ENCODE measurements at regions not wholly inside any gene's neighbourhood (a gene's known extent, or its start where the extent isn't known, plus 50 kb on each side); places are given as distances from the start of the nearest gene placed in this dataset.

GRCh38 chr4:65831828-65832227 is 161.5 kb upstream of the EPHA5 start:
- no TSS peak for BruUV-seq (replicated peaks)
- Histone ChIP-seq H3K4me3 (replicated peaks in 1 of 3; ENCODE audit: insufficient read depth in 1 of 3, low read depth in 2 of 3, low read length in 3 of 3) (no peak overlapping the region), H3K9ac (ENCODE audit: insufficient read depth, low read depth, low read length) (no peak overlapping the region), H3K9me3 (ENCODE audit: low read length) (no peaks in the 10 kb centered on the region), H3K27me3 (ENCODE audit: control insufficient read depth in 1 of 2, insufficient read depth in 2 of 2, low read length in 2 of 2) (no peaks in the 10 kb centered on the region), H3K79me2 (ENCODE audit: insufficient read depth, low read length) (no peaks in the 10 kb centered on the region), H3K4me2 (ENCODE audit: low read depth, low read length) (no peak overlapping the region), H3K27ac (ENCODE audit: extremely low read length, insufficient read depth, low read length) (no peak overlapping the region), H4K20me1 (ENCODE audit: insufficient read depth, low read length) (no peaks in the 10 kb centered on the region), H2AFZ (ENCODE audit: low read length) (no peak overlapping the region), H3K36me3 (replicated peaks in 1 of 2; ENCODE audit: control insufficient read depth in 1 of 2, insufficient read depth in 2 of 2, low read length in 2 of 2) (no peaks in the 10 kb centered on the region), H3K4me1 (ENCODE audit: insufficient read depth, low read length) (no peaks in the 10 kb centered on the region)
- in situ Hi-C loops (cut with HindIII; ENCODE audit: extremely low pct_ligation_motif_present, low pct_unique_long_range_greater_than_20kb) (no loop called here), intact Hi-C loops (cut with micrococcal nuclease; ENCODE audit: unreplicated experiment) (no loop called here)
- no peak for DNase-seq (ENCODE audit: low spot score)
- ATAC-seq: no peak
- ChIA-PET POLR2A (no interaction called here), CTCF (ENCODE audit: low intra/inter-chr PET ratio, low total read pairs) (no interaction called here)
- FAIRE-seq: no peak
- 3% methylated on average over 6 of the region's 6 CpGs for WGBS (ENCODE audit: low lambda C conversion rate)
- no peak for TF ChIP-seq THAP11 (CRISPR knock-in tag; IDR thresholded peaks at IDR 0.05)
- TF ChIP-seq ZNF33B (CRISPR knock-in tag; IDR thresholded peaks at IDR 0.05): no peak
- no peak for TF ChIP-seq FIP1L1 (IDR thresholded peaks at IDR 0.05; ENCODE audit: borderline replicate concordance, insufficient read depth, low read depth, low read length)
- no peak for TF ChIP-seq HNF4G (IDR thresholded peaks at IDR 0.05; ENCODE audit: borderline replicate concordance, low read depth, low read length)
- no peak for TF ChIP-seq HNF4G (CRISPR knock-in tag; IDR thresholded peaks at IDR 0.05; ENCODE audit: borderline replicate concordance, low read depth)
- TF ChIP-seq ZNF563 (CRISPR knock-in tag; IDR thresholded peaks at IDR 0.05): no peak
- TF ChIP-seq TEAD2 (CRISPR knock-in tag; IDR thresholded peaks at IDR 0.05): no peak
- no peak for TF ChIP-seq ZNF839 (CRISPR knock-in tag; IDR thresholded peaks at IDR 0.05; ENCODE audit: borderline replicate concordance)
- no peak for TF ChIP-seq IRX3 (CRISPR knock-in tag; IDR thresholded peaks at IDR 0.05; ENCODE audit: borderline replicate concordance, low read depth)

- WGBS (ENCODE audit: low lambda C conversion rate): 14% methylated on average over 2 of the region's 2 CpGs
- no peak for DNase-seq (ENCODE audit: low spot score)
- H3K27me3 ChIP-seq (ENCODE audit: control insufficient read depth in 1 of 2, insufficient read depth in 2 of 2, low read length in 2 of 2): no peaks in the 10 kb centered on the region
- FAIRE-seq: no peak
- no peak overlapping the region for H3K9ac ChIP-seq (ENCODE audit: insufficient read depth, low read depth, low read length)
- CTCF ChIA-PET (ENCODE audit: low intra/inter-chr PET ratio, low total read pairs): no interaction called here
- H4K20me1 ChIP-seq (ENCODE audit: insufficient read depth, low read length): no peaks in the 10 kb centered on the region
- H3K4me3 ChIP-seq (replicated peaks in 1 of 3; ENCODE audit: insufficient read depth in 1 of 3, low read depth in 2 of 3, low read length in 3 of 3): no peak overlapping the region
- no peaks in the 10 kb centered on the region for H3K36me3 ChIP-seq (replicated peaks in 1 of 2; ENCODE audit: control insufficient read depth in 1 of 2, insufficient read depth in 2 of 2, low read length in 2 of 2)
- H3K27ac ChIP-seq (ENCODE audit: extremely low read length, insufficient read depth, low read length): no peak overlapping the region
- H2AFZ ChIP-seq (ENCODE audit: low read length): no peak overlapping the region
- no TSS peak for BruUV-seq (replicated peaks)
- H3K9me3 ChIP-seq (ENCODE audit: low read length): no peaks in the 10 kb centered on the region
- no peaks in the 10 kb centered on the region for H3K79me2 ChIP-seq (ENCODE audit: insufficient read depth, low read length)
- no peak for ATAC-seq
- intact Hi-C loops (cut with micrococcal nuclease; ENCODE audit: unreplicated experiment) (no loop called here), in situ Hi-C loops (cut with HindIII; ENCODE audit: extremely low pct_ligation_motif_present, low pct_unique_long_range_greater_than_20kb) (no loop called here)
- H3K4me2 ChIP-seq (ENCODE audit: low read depth, low read length): no peak overlapping the region
- POLR2A ChIA-PET: no interaction called here
- no peaks in the 10 kb centered on the region for H3K4me1 ChIP-seq (ENCODE audit: insufficient read depth, low read length)
- no peak for TF ChIP-seq ZEB1 (IDR thresholded peaks at IDR 0.05; ENCODE audit: insufficient replicate concordance, low read depth)
- TF ChIP-seq STAT5B (CRISPR knock-in tag; IDR thresholded peaks at IDR 0.05): no peak
- TF ChIP-seq ATF7 (IDR thresholded peaks at IDR 0.05): no peak
- TF ChIP-seq ATF7 (CRISPR knock-in tag; IDR thresholded peaks at IDR 0.05): no peak
- no peak for TF ChIP-seq MXD1 (CRISPR knock-in tag; IDR thresholded peaks at IDR 0.05)
- TF ChIP-seq SMARCE1 (IDR thresholded peaks at IDR 0.05; ENCODE audit: borderline replicate concordance): no peak
- TF ChIP-seq SMARCC2 (IDR thresholded peaks at IDR 0.05): no peak
- no peak for TF ChIP-seq HNRNPLL (IDR thresholded peaks at IDR 0.05; ENCODE audit: low read depth, low read length, poor library complexity, severe bottlenecking)
- no peak for TF ChIP-seq ZC3H13 (CRISPR knock-in tag; IDR thresholded peaks at IDR 0.05)
- TF ChIP-seq ZNF510 (CRISPR knock-in tag; IDR thresholded peaks at IDR 0.05; ENCODE audit: low read depth): no peak
- no peak for TF ChIP-seq GMEB2 (CRISPR knock-in tag; IDR thresholded peaks at IDR 0.05; ENCODE audit: low read depth)
Measured at GRCh38 chr4:65825116-65825753, 154.9 kb upstream of the EPHA5 start.

Data from HepG2 (cell line).